Mesothelial cell of epicardium (in vitro differentiated cells): ENCODE measurements at regions not wholly inside any gene's neighbourhood (a gene's known extent, or its start where the extent isn't known, plus 50 kb on each side); places are given as distances from the start of the nearest gene placed in this dataset.

Experiments
- DNase-seq, 2 experiments: peaks; one replicate each; pipeline ENCODE4 v3.0.0; 2021; ENCODE audit warnings: low spot score in 2 of 2; ENCODE audit not compliant: unreplicated experiment in 2 of 2
- H3K27ac Mint-ChIP-seq: 2 replicates; pipeline ENCODE4 v1.8.0; 2021; ENCODE audit warnings: mixed read lengths
- H3K27me3 Mint-ChIP-seq: 2 replicates; pipeline ENCODE4 v1.8.0; 2021; ENCODE audit warnings: low read depth, mixed read lengths
- H3K36me3 Mint-ChIP-seq: 2 replicates; pipeline ENCODE4 v1.8.0; 2021; ENCODE audit warnings: mixed read lengths
- H3K4me1 Mint-ChIP-seq: 2 replicates; pipeline ENCODE4 v1.8.0; 2021; ENCODE audit warnings: mixed read lengths
- H3K4me3 Mint-ChIP-seq: 2 replicates; pipeline ENCODE4 v1.8.0; 2021; ENCODE audit warnings: mild to moderate bottlenecking, moderate library complexity, mixed read lengths
- H3K9me3 Mint-ChIP-seq: 2 replicates; pipeline ENCODE4 v1.8.0; 2021; ENCODE audit warnings: mixed read lengths
- TF ChIP-seq, protein P1 (sequence below): fragments of 200-600 bp; sonication (generic); IDR thresholded peaks from one replicate; pipeline ENCODE4 v1.5.0; 2021; ENCODE audit warnings: antibody characterized with exemption; ENCODE audit not compliant: unreplicated experiment

DNA sequence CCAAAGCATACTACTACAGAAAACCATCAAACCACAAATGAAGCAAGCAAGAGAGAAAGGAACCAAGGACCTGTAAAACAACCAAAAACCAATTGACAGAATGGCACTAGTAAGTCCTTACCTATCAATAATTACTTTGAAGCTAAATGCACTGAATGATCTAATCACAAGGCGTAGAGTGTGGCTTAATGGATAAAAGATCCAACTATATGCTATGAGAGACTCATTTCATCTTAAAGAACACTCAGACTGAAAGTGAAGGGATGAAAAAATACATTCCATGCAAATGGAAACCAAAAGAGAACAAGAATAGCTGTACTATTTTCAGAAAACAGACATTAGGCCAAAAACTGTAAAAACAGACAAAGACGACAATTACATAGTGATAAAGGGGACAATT is 70.7 kb downstream of the CRPPA start:
- peaks cover 28% of the 10 kb centered on the region for H3K9me3 Mint-ChIP-seq
- H3K36me3 Mint-ChIP-seq = peaks cover 21% of the 10 kb centered on the region
- H3K4me1 Mint-ChIP-seq = peaks cover 26% of the 10 kb centered on the region
- no peak for DNase-seq
- no peak overlapping the region for H3K27ac Mint-ChIP-seq
- TF ChIP-seq, protein P1, sequence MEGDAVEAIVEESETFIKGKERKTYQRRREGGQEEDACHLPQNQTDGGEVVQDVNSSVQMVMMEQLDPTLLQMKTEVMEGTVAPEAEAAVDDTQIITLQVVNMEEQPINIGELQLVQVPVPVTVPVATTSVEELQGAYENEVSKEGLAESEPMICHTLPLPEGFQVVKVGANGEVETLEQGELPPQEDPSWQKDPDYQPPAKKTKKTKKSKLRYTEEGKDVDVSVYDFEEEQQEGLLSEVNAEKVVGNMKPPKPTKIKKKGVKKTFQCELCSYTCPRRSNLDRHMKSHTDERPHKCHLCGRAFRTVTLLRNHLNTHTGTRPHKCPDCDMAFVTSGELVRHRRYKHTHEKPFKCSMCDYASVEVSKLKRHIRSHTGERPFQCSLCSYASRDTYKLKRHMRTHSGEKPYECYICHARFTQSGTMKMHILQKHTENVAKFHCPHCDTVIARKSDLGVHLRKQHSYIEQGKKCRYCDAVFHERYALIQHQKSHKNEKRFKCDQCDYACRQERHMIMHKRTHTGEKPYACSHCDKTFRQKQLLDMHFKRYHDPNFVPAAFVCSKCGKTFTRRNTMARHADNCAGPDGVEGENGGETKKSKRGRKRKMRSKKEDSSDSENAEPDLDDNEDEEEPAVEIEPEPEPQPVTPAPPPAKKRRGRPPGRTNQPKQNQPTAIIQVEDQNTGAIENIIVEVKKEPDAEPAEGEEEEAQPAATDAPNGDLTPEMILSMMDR = no peak
- no peaks in the 10 kb centered on the region for H3K27me3 Mint-ChIP-seq
- no peak overlapping the region for H3K4me3 Mint-ChIP-seq

DNA sequence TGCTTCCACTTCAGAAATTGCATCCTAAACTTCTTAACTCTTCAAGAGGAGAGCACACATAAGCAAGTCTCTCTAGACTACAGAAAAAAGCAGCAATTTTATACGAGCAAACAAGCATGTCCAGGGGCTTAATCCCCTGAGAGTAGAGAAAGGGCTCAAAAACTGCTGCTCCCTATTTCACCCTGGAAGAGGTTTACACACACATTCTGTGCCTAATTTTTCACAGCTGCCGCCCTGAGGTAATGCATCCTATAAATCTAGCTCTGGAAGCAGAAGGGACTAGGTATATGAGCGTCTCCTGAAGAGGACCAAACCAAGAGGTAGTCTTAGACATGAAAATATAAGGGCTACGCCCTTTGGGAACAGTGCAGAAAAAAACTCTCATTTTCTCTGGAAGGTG is 73.1 kb downstream of the CRPPA start:
- no peaks in the 10 kb centered on the region for H3K27me3 Mint-ChIP-seq
- TF ChIP-seq, protein P1 = no peak
- H3K9me3 Mint-ChIP-seq = peaks cover 46% of the 10 kb centered on the region
- H3K27ac Mint-ChIP-seq = peak overlapping the region; percentile 67
- no peak for DNase-seq
- H3K4me3 Mint-ChIP-seq = no peak overlapping the region
- peaks cover 31% of the 10 kb centered on the region for H3K36me3 Mint-ChIP-seq
- H3K4me1 Mint-ChIP-seq = peaks cover 26% of the 10 kb centered on the region

DNA sequence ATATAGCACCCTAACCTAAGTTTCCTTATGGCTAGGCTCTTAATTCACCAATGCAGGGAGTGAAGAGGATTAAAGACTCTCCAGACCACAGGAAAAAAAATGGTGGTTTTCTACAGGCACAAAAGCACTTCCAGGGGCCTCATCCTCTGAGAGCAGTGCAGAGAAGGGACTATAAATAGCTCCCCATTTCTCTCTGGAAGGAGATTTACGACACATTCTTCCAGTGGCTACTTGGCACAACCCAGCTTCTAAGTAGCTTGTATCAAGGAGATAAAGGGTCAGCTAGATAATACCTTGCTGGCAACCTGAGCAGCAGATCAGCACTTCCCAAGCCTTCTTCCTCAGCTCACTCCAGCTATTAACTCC is 73.5 kb downstream of the CRPPA start:
- Mint-ChIP-seq H3K9me3 (peaks cover 47% of the 10 kb centered on the region), H3K4me3 (no peak overlapping the region), H3K27ac (peak overlapping the region; percentile 67), H3K4me1 (peaks cover 26% of the 10 kb centered on the region), H3K36me3 (peaks cover 31% of the 10 kb centered on the region), H3K27me3 (no peaks in the 10 kb centered on the region)
- no peak for DNase-seq
- TF ChIP-seq, protein P1 = no peak

DNA sequence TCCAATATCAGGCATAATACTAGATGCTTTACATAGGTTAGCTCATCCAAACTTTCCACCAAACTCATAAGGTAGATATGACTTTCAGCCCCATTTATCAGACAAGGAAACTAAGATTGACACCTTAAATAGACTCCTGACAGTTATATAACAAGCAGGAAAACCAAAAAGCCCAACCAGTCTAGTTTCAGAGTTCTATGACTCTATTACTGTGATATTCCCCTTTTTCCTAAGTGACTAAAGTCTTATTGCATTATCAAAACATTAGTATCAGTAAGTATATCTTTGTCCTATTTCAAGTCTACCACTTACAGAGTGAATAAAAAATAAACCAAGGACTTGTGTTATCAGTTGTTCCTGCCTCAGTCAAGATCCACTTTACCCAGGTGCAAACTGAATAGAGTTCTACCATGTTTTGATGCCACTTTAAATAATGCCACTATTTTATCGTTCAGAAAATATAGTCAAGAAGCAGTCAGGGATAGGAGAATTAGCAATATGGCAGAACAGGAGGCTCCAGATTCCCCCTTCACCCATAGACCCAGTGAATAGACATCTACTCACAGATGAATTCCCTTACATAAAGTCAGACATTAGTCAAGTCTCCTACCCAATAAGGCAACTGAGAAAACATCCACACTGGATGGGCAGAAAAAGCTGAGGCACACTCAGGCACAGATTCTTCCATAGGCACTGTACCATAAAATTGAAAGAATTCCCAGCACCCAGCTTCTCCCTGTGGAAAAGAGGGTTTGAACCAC is 74.1 kb downstream of the CRPPA start:
- TF ChIP-seq, protein P1 = no peak
- Mint-ChIP-seq H3K4me3 (no peak overlapping the region), H3K27me3 (no peaks in the 10 kb centered on the region), H3K27ac (peak overlapping the region; percentile 67), H3K9me3 (peaks cover 47% of the 10 kb centered on the region), H3K4me1 (peaks cover 26% of the 10 kb centered on the region), H3K36me3 (peaks cover 31% of the 10 kb centered on the region)
- DNase-seq = no peak

DNA sequence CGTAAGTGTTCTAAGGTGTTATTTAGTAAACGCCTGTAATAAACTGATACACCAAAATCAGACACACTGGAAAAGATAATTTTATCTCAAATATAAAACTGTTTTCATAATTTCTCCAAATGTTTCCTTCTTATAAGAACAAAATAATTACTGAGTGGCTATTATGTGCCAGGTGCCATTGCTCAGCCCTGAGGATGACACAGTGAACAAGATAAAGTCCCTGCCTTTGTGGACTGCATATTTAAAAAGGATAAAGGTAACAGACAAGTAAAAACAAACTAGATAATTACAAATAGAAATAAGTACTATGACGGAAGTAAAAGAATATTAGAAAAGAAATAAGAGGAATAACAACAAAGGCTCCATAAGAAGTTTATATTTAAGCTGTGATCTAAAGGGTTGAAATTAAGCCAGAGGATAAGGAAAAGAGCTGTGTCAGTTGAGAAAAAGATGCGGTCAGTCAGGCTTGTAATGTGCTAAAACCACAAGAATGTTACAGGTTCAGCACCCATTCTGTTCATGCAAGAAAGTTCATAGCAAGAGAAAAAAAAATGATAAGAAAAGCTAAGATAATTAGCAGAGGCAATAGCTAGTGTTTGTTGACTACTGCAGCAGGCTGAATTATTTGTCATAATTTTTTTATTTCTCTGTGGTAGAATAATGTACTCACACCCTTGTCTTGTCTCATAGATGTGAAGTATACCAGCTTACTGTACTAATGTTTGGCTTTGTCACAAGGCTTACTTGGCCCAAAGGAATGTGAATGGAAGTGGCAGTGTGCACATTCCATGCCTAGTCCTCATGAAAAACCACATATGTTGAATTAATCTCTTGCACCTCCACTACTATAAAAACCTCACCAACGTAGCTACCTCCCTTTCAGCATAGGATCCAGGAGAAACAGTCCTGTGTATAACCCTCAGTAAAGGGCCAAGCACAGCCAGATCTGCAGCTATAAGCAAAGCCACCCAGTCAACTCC is 75.1 kb downstream of the CRPPA start:
- Mint-ChIP-seq H3K27ac (no peak overlapping the region), H3K4me1 (peaks cover 26% of the 10 kb centered on the region), H3K9me3 (peaks cover 41% of the 10 kb centered on the region), H3K27me3 (no peaks in the 10 kb centered on the region), H3K36me3 (peaks cover 26% of the 10 kb centered on the region), H3K4me3 (no peak overlapping the region)
- TF ChIP-seq, protein P1 = no peak
- no peak for DNase-seq
